ENCODE measurements at regions not wholly inside any gene's neighbourhood (a gene's known extent, or its start where the extent isn't known, plus 50 kb on each side); places are given as distances from the start of the nearest gene placed in this dataset.

DNA sequence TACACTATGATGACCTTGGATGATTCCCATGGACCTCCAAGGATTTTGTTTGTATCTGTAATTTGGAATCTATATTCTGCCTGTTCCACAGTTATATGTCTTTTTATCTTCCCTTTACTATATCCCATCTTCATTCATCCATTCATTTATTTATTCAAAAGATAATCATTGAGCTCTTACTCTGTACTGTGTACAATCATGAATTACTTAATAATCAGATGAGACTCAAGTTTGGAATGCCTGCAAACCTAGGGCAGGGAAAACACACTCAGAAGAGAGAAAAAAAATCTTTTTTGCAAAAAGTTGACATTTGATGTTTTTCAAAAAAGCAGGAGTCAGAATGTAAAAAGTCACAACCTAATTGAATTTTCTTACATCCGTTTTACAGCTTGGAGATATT lies 170.2 kb upstream of the GNAI1 start:
- TF ChIP-seq, protein P1, sequence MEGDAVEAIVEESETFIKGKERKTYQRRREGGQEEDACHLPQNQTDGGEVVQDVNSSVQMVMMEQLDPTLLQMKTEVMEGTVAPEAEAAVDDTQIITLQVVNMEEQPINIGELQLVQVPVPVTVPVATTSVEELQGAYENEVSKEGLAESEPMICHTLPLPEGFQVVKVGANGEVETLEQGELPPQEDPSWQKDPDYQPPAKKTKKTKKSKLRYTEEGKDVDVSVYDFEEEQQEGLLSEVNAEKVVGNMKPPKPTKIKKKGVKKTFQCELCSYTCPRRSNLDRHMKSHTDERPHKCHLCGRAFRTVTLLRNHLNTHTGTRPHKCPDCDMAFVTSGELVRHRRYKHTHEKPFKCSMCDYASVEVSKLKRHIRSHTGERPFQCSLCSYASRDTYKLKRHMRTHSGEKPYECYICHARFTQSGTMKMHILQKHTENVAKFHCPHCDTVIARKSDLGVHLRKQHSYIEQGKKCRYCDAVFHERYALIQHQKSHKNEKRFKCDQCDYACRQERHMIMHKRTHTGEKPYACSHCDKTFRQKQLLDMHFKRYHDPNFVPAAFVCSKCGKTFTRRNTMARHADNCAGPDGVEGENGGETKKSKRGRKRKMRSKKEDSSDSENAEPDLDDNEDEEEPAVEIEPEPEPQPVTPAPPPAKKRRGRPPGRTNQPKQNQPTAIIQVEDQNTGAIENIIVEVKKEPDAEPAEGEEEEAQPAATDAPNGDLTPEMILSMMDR (IDR thresholded peaks at IDR 0.05; ENCODE audit: low read length): no peak
- no peak for TF ChIP-seq EZH2 (optimal IDR thresholded peaks at IDR 0.05; ENCODE audit: low read depth, low read length)
